Activated naive CD4-positive, alpha-beta T cell treated with anti-CD3 and anti-CD28 coated beads, Interleukin-2, amount 10 ng/mL, durations not matched to agents 7 days and 5 days (primary cell): ENCODE measurements at regions not wholly inside any gene's neighbourhood (a gene's known extent, or its start where the extent isn't known, plus 50 kb on each side); places are given as distances from the start of the nearest gene placed in this dataset.
"Not testable (repeated sequence)": the region's sequence is repeated elsewhere in the genome, so short reads cannot be mapped to it uniquely, and the experiment has no call there.

Source experiments
- CTCF ChIA-PET: fragments of 350-600 bp; sonication (Branson Sonifier 250); formaldehyde crosslinking; loops from one replicate; lab custom pipeline; 2021; ENCODE audit warnings: antibody characterized with exemption; lab: Charles Lee
- DNase-seq: peaks from one replicate; pipeline ENCODE4 v3.0.0-alpha.2; 2020
- H3K27ac Mint-ChIP-seq: one replicate; pipeline ENCODE4 v1.8.0; 2021; ENCODE audit warnings: mild to moderate bottlenecking, moderate library complexity, mixed read lengths
- H3K27me3 Mint-ChIP-seq: one replicate; pipeline ENCODE4 v1.8.0; 2021; ENCODE audit warnings: mild to moderate bottlenecking, mixed read lengths
- H3K36me3 Mint-ChIP-seq: one replicate; pipeline ENCODE4 v1.8.0; 2021; ENCODE audit warnings: mixed read lengths
- H3K4me1 Mint-ChIP-seq: one replicate; pipeline ENCODE4 v1.8.0; 2021; ENCODE audit warnings: mixed read lengths
- H3K4me3 Mint-ChIP-seq: one replicate; pipeline ENCODE4 v1.8.0; 2021; ENCODE audit warnings: mild to moderate bottlenecking, moderate library complexity, mixed read lengths
- H3K9me3 Mint-ChIP-seq: one replicate; pipeline ENCODE4 v1.8.0; 2021; ENCODE audit warnings: mixed read lengths

GRCh38 chr2:58586178-58586577 lies 345.1 kb upstream of the FANCL start:
- H3K27ac Mint-ChIP-seq, H3K9me3 Mint-ChIP-seq, H3K36me3 Mint-ChIP-seq, DNase-seq, CTCF ChIA-PET, H3K27me3 Mint-ChIP-seq, H3K4me1 Mint-ChIP-seq, H3K4me3 Mint-ChIP-seq: not testable (repeated sequence)

DNA sequence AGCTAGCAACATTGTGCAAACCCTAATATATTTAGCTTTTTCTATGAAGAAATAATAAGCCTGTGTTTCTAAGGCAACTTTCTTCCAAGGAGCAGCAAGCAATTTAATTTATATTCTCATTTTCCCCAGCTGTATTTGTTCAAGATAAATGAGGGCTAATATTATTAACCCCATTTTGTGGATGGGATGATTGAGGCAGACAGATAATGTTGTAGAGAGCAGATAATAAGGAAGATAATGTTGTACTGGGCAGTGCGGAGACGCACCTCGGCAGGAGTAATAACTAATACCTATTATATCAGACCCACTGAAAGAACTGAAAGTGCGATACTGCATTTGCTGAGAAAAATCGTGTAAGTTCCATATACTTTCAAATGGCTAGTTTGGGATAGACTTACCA lies 344.1 kb upstream of the FANCL start:
- CTCF ChIA-PET = interaction anchor here (1.3 kb wide), 1 partner anchor 677 kb away, joined by 3 read pairs; no protein-coding TSS in a partner anchor

DNA sequence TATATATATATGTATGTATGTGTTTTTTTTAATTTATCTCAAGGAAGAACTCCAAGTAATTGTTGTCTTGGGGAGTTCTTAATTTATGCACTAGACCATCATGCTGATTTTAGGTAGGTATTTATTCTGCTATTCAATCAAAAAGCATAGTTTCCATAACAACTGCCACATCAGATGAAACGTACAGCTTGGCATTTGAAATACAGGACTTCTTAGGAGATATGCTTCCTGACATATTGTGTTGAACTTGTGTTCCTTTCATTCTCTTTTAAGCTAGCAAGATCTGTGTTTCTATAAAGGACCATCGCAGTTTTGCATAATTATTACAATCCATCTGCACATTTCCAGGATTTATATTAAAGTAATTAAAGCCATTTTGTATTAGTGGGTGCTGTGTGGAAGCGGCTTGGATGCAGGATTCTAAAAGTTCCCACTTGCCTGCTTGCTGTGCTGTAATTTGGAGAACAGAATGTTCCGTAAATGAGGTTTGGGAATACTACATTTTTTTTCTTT lies 343.5 kb upstream of the FANCL start:
- no peak overlapping the region for H3K4me3 Mint-ChIP-seq
- CTCF ChIA-PET = interaction anchor here (1.3 kb wide), 1 partner anchor 676 kb away, joined by 3 read pairs; no protein-coding TSS in a partner anchor
- no peaks in the 10 kb centered on the region for H3K36me3 Mint-ChIP-seq
- H3K27ac Mint-ChIP-seq = no peak overlapping the region
- no peaks in the 10 kb centered on the region for H3K4me1 Mint-ChIP-seq
- H3K27me3 Mint-ChIP-seq = no peaks in the 10 kb centered on the region
- no peak for DNase-seq
- no peaks in the 10 kb centered on the region for H3K9me3 Mint-ChIP-seq

More for the DNA sequence above, 344.1 kb upstream of the FANCL start:
- Mint-ChIP-seq H3K27me3 (no peaks in the 10 kb centered on the region), H3K27ac (no peak overlapping the region), H3K4me1 (no peaks in the 10 kb centered on the region), H3K36me3 (no peaks in the 10 kb centered on the region), H3K9me3 (no peaks in the 10 kb centered on the region), H3K4me3 (no peak overlapping the region)
- no peak for DNase-seq

- CTCF ChIA-PET = no interaction called here
- H3K36me3 Mint-ChIP-seq = no peaks in the 10 kb centered on the region
- H3K9me3 Mint-ChIP-seq = no peaks in the 10 kb centered on the region
- H3K27me3 Mint-ChIP-seq = no peaks in the 10 kb centered on the region
- no peak for DNase-seq
- no peak overlapping the region for H3K4me3 Mint-ChIP-seq
- no peak overlapping the region for H3K27ac Mint-ChIP-seq
- no peaks in the 10 kb centered on the region for H3K4me1 Mint-ChIP-seq
Observed at GRCh38 chr2:58578276-58578675, 337.2 kb upstream of the FANCL start.

DNA sequence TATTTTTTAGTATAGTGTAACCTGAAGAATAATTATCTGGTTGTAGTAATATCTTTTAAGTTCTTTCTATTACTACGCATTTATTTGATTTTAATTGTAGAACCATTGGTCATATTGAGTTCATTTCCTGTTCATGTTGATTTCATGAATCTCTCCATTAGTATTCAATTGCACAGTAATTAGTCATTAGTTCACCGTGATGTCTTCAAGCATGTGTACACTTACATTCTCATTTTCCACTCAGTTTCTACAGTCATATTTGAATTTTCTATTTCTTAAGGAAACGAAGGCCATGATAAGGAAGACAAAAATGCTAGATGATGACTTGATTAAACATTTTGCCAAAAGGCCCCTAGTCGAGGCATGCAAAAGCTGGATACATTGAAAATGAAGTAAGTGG lies 333.7 kb upstream of the FANCL start:
- Mint-ChIP-seq H3K4me3 (no peak overlapping the region), H3K27ac (no peak overlapping the region), H3K27me3 (peaks cover 3% of the 10 kb centered on the region), H3K9me3 (no peaks in the 10 kb centered on the region), H3K4me1 (peaks cover 9% of the 10 kb centered on the region), H3K36me3 (no peaks in the 10 kb centered on the region)
- CTCF ChIA-PET = no interaction called here
- DNase-seq = no peak

DNA sequence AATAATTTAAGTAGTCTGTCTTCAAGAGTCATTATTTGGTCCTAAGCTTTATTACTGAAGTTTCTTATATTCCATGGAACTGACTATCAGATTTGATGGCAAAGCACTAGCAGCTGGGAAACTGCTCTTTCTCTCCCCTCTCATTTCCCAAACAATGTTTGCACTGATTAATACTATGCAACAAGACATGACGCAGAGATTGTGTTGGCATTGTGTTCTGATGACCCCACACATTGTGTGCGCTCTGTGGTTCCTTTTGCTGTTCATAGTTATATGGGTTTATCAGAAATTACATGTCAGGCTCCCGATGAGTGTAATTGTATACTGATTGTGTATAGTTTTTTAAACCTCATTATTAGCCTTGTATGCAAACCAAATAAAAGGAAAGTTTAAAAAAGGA lies 331.6 kb upstream of the FANCL start:
- H3K36me3 Mint-ChIP-seq = no peaks in the 10 kb centered on the region
- H3K27me3 Mint-ChIP-seq = peaks cover 3% of the 10 kb centered on the region
- DNase-seq = no peak
- CTCF ChIA-PET = no interaction called here
- no peak overlapping the region for H3K4me3 Mint-ChIP-seq
- H3K4me1 Mint-ChIP-seq = peaks cover 16% of the 10 kb centered on the region
- no peak overlapping the region for H3K27ac Mint-ChIP-seq
- no peaks in the 10 kb centered on the region for H3K9me3 Mint-ChIP-seq

GRCh38 chr2:58571181-58571852 lies 330.2 kb upstream of the FANCL start:
- peaks cover 16% of the 10 kb centered on the region for H3K4me1 Mint-ChIP-seq
- no peak overlapping the region for H3K4me3 Mint-ChIP-seq

GRCh38 chr2:58569475-58570185 lies 328.5 kb upstream of the FANCL start:
- no peaks in the 10 kb centered on the region for H3K9me3 Mint-ChIP-seq
- CTCF ChIA-PET = no interaction called here
- H3K4me3 Mint-ChIP-seq = no peak overlapping the region
- H3K27ac Mint-ChIP-seq = peak overlapping the region; percentile 28
- peak; percentile 26 for DNase-seq
- H3K36me3 Mint-ChIP-seq = no peaks in the 10 kb centered on the region
- peaks cover 3% of the 10 kb centered on the region for H3K27me3 Mint-ChIP-seq
- H3K4me1 Mint-ChIP-seq = peaks cover 16% of the 10 kb centered on the region

More at GRCh38 chr2:58571181-58571852, 330.2 kb upstream of the FANCL start:
- Mint-ChIP-seq H3K36me3 (no peaks in the 10 kb centered on the region), H3K27me3 (peaks cover 3% of the 10 kb centered on the region), H3K27ac (no peak overlapping the region), H3K9me3 (no peaks in the 10 kb centered on the region)
- peak; percentile 21 for DNase-seq
- CTCF ChIA-PET = interaction anchor here (0.9 to 1.2 kb wide), 2 partner anchors 181 to 193 kb away, joined by 3 read pairs; no protein-coding TSS in a partner anchor

DNA sequence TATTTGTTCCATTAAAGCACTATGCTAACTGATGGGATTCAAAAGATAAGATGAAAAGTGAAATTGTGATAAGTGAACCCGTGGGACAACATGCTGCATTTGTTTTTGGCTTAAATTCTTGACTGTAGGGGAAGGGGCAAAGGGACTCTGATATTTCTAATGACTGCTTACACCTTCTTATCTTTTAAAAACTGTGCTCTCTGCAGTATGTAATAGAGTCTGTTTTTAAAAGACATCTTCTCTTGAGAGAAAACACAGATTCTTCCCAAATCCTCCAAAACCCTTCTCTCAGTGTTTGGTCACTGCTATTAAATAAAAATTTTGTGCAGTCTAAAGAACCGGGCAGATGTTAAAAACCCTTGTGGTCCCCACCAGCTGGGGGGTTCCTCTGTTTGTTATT lies 327.8 kb upstream of the FANCL start:
- Mint-ChIP-seq H3K9me3 (no peaks in the 10 kb centered on the region), H3K27me3 (peaks cover 3% of the 10 kb centered on the region), H3K27ac (no peak overlapping the region), H3K4me3 (no peak overlapping the region), H3K36me3 (no peaks in the 10 kb centered on the region), H3K4me1 (peaks cover 16% of the 10 kb centered on the region)
- CTCF ChIA-PET = no interaction called here
- DNase-seq = no peak

DNA sequence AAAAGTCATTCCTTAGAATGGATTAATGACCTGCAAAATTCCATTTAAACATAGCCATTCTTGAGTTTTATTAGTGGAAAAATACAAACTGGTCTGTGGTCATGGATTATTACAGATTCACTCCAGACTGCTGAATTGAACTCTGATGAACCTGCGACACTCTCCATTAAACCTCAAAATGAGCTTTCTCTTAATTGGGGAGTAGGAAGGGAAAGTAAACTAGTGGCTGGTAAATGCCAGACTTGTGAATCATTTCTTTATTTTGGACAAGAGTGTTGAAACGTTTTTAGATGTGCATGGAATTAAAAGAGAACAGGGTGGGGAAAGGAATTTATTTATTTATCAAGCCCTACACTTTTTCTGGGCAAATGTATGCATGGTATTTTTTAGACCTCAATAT lies 321.2 kb upstream of the FANCL start:
- Mint-ChIP-seq H3K36me3 (no peaks in the 10 kb centered on the region), H3K9me3 (no peaks in the 10 kb centered on the region)
- CTCF ChIA-PET = no interaction called here

GRCh38 chr2:58560531-58560930 lies 319.4 kb upstream of the FANCL start:
- CTCF ChIA-PET = no interaction called here
- Mint-ChIP-seq H3K4me1 (no peaks in the 10 kb centered on the region), H3K36me3 (no peaks in the 10 kb centered on the region), H3K27ac (no peak overlapping the region), H3K4me3 (no peak overlapping the region), H3K27me3 (no peaks in the 10 kb centered on the region), H3K9me3 (no peaks in the 10 kb centered on the region)
- DNase-seq = no peak

More for the DNA sequence above, 321.2 kb upstream of the FANCL start:
- H3K4me1 Mint-ChIP-seq = no peaks in the 10 kb centered on the region
- no peak overlapping the region for H3K27ac Mint-ChIP-seq
- H3K4me3 Mint-ChIP-seq = no peak overlapping the region
- no peak for DNase-seq
- no peaks in the 10 kb centered on the region for H3K27me3 Mint-ChIP-seq

- Mint-ChIP-seq H3K4me1 (no peaks in the 10 kb centered on the region), H3K27ac (no peak overlapping the region), H3K27me3 (no peaks in the 10 kb centered on the region), H3K9me3 (no peaks in the 10 kb centered on the region), H3K4me3 (no peak overlapping the region), H3K36me3 (no peaks in the 10 kb centered on the region)
- CTCF ChIA-PET = no interaction called here
- DNase-seq = no peak
Observed at GRCh38 chr2:58558881-58559280, 317.8 kb upstream of the FANCL start.

DNA sequence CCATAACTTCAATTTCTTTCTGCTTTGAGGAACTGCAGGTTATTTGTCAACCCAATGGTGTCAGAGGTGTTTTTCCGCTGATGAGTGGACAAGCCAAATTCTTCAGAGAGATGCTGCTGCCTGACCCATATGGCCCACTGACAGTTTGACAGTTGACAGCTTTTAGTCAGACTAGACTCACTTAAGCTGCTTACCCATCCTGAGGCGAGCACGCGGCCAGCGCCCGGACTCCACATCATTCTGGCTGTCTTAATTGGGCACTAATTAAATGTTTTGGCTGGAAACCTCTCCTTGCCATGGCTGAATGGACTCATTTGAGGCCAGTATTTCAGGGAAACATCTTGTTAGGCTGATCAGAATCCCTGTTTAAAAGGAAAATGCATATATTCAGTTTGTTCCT lies 316.1 kb upstream of the FANCL start:
- CTCF ChIA-PET = no interaction called here
- Mint-ChIP-seq H3K4me1 (no peaks in the 10 kb centered on the region), H3K27me3 (no peaks in the 10 kb centered on the region), H3K4me3 (no peak overlapping the region), H3K36me3 (no peaks in the 10 kb centered on the region), H3K9me3 (no peaks in the 10 kb centered on the region), H3K27ac (no peak overlapping the region)
- DNase-seq = no peak

GRCh38 chr2:58553937-58554336 lies 312.8 kb upstream of the FANCL start:
- CTCF ChIA-PET = no interaction called here
- no peaks in the 10 kb centered on the region for H3K36me3 Mint-ChIP-seq

DNA sequence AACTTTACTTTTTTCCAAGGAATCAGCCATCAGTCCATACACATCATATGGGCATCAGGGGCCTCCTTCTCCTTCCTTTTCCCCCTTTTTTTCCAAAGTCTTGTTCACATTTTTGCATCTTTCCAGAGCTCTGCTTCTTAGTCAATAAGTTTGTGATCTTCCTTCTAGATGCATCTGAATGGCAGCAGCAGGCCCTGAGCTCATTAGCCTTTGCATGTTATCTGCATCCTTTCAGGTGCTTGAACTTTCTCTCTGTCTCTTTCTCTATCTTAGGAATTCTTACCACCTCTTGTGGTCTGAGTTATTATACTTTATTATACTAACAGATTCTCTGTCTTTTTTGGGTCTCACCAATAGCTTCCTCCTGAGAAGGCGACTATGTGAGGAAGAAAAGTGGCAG lies 312.4 kb upstream of the FANCL start:
- CTCF ChIA-PET = no interaction called here

More at GRCh38 chr2:58553937-58554336, 312.8 kb upstream of the FANCL start:
- Mint-ChIP-seq H3K27me3 (no peaks in the 10 kb centered on the region), H3K9me3 (no peaks in the 10 kb centered on the region), H3K4me1 (no peaks in the 10 kb centered on the region), H3K4me3 (no peak overlapping the region), H3K27ac (no peak overlapping the region)
- no peak for DNase-seq

More for the DNA sequence above, 312.4 kb upstream of the FANCL start:
- Mint-ChIP-seq H3K36me3 (no peaks in the 10 kb centered on the region), H3K4me3 (no peak overlapping the region), H3K27me3 (no peaks in the 10 kb centered on the region), H3K4me1 (no peaks in the 10 kb centered on the region), H3K27ac (no peak overlapping the region), H3K9me3 (no peaks in the 10 kb centered on the region)
- no peak for DNase-seq
